Stimulated activated CD8-positive, alpha-beta memory T cell treated with anti-CD3 and anti-CD28 coated beads, Interleukin-15, amount 100 ng/mL, for 48 hours (primary cell): ENCODE measurements at regions not wholly inside any gene's neighbourhood (a gene's known extent, or its start where the extent isn't known, plus 50 kb on each side); places are given as distances from the start of the nearest gene placed in this dataset.
"Not testable (repeated sequence)": the region's sequence is repeated elsewhere in the genome, so short reads cannot be mapped to it uniquely, and the experiment has no call there.

Source experiments
- DNase-seq, 2 donors: peaks; one replicate each; pipeline ENCODE4 v3.0.0-alpha.2; 2020; ENCODE audit warnings: low read depth in 2 of 2

DNA sequence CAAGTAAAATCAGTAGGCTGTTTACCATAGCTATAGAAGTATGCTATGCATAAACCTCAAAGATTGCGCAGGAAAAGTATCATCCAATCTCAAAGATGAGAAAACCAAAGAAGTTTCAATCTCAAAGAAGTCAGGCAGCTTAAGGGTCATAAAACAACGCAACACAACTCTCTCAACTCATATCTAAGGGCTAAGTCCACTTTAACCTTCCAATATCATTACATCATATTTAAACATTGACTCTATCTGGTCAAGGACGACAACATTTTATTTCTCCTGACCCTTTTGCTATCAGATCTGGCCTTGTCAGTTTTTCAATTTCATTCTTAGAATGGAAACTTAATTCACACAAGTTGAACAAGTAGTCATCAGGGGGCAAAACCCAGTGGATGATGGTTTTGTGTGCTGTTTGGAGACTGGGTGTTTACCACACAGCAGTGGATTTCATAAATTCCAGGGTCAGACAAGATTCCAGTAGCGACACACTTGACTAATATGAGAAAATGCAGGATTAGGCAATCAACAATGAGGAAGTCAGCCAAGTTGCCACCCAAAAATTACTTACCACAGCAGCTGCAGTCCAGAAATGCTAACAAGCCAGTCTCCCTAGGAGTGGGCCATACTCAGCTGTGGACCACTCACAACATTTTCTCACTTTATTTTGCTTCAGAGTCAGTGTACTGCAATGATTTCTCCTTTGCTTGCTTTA lies 108.7 kb upstream of the NBPF26 start:
- not testable (repeated sequence) for DNase-seq

DNA sequence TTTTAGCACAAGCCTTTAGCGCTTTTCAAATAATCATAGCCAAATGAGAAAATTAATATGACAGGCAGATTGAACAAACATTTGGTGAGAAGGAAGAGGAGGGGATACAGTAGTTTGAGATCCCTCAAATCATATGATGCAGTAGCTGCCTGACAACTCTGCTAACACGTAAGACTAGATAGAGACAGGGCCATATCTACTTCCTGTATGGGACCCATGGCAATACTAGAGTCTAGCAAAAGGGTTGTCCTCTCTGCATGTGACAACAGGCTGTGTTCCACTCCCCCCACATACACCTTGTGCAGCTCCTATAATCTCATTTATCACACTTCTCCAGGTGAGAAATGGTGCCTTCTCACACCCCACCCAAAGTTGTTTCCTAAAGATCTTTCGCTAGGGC lies 106.3 kb upstream of the NBPF26 start:
- DNase-seq: not testable (repeated sequence)

DNA sequence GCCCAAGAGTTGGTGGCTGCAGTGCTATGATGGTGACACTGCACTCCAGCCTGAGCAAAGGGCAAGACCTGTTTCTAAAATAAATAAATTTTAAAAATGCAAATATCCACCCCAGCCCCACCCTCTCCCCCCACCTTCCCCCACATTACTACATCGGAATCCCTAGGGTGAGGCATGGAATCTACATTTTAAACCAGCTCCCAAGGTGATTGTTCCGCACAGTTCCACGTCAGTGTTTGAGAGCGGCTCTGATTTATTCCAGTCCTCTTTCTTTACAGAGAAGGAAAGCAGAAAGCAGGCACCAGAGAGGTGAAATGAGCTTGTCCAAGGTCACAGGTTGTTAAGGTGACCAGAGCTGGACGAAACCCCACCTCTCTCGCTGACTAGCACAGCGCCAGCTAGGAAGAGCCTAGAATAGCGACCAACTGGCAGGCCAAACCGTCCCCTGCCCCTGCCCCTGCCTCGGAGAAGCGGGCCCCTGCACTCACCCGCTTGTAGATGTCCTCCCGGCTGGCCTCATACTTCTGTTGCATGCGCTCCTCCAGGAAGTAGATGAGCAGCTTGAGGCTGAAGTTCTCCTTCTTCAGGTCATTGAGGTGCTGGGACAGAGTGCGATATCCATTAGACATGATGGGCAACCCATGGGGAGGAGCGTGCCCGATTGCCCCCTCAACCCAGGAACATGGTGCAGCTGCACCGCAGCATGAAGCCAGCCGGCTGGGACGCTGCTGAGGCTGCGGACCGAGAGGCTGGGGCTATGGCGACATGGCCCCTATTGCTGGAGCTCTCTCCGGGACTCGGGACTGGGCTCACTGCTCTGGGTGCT lies 103.7 kb upstream of the NBPF26 start:
- not testable (repeated sequence) for DNase-seq

DNA sequence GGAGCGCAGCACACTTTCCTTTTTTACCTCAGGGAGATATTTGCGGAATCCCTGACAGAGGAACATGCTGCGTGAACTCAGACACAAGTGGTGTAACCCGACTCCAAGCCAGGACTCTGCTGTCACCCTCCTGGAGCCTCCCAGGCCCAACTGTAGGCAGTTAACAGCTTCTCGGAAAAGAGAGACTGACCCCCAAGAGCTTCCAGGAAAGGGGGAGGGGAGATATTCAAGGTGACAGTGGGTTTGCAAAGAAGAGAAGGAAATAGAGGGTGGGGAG lies 103.1 kb upstream of the NBPF26 start:
- DNase-seq: not testable (repeated sequence)

DNA sequence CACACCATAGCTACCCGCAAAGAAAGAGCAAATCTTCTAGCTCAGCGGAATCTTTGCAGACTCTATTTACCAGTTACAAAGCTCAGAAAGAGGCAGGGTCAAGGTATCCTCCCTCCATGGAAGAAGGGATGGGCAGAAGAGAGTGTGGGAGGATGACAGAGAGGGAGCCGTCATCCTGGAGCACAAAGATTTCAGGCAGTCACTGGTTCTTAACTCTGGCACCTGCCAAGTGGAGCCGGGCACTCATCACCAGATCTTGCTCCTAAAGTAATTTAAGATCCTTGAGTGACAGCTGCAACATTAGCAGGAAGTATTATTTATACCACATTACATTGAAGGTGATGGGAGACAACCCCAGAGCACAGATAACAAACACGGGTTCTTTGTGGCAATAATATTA lies 102.5 kb upstream of the NBPF26 start:
- not testable (repeated sequence) for DNase-seq

DNA sequence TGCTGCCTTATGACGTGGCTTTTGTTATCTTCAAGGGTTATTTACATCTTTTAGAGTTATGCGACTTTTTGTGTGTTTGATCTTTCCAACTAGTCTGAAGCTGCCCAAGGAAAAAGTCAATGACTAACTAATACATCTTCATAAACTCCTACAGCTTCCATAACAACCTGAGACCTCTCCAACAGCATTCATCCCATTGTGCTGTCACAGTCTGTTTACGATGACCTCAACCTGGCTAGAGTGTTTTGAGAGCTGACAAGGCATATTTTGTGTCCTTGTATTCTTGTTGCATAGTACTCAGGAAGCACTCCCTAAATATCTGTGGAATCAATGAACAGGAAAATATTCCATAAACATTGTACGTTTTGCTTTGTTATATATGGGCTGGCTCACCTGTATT lies 100.2 kb upstream of the NBPF26 start:
- not testable (repeated sequence) for DNase-seq

DNA sequence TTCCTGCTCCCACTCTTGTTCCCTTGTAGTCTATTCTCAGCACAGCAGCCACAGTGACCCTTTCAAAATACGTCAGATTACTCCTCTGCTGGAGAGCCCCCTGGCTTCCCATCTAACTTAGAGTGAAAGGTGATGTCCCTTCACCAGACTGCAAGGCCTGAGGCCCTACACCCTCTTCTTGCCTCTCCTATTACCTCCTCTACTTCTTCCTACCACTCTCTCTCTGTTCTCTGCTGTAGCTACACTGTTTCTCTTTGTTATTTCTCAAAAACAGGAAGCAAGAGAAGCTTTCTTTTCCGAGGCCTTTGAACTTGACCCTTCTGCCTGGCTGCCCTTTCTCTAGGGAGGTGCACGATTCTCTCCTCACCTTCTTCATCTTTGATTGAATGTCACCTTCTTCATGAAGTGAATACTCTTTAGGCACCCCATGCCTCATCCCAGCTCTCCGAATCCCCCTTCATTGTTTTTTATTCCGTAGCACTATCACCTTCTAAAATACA lies 99.1 kb upstream of the NBPF26 start:
- DNase-seq: not testable (repeated sequence)

DNA sequence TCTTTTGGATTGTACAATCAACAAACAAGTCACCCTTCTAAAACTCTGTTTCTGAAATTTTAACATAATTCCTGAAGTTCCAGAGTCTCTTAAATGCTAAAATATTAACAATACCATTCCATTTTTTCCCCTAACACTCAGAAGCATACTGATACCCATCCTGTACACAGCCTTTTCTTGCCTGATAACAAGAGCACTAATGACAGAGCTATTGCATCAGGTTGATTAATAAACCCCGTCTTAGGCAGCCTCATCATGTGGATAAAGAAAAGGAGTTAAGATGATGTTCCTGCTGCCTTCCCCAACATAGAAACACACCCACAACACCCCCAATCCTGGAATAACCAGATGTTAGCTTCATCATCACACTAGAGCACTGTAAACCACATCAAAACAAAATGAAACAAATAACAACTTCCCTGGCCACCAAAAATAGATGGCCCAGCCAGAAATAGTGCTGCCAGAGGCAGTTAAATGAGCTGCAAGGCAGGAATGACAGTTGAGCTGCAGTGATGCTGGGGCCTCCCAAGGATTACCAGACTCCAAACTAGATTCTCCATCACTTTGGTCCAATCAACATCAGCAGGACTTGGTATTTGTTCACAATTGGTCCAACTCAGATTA lies 93.8 kb upstream of the NBPF26 start:
- not testable (repeated sequence) for DNase-seq

DNA sequence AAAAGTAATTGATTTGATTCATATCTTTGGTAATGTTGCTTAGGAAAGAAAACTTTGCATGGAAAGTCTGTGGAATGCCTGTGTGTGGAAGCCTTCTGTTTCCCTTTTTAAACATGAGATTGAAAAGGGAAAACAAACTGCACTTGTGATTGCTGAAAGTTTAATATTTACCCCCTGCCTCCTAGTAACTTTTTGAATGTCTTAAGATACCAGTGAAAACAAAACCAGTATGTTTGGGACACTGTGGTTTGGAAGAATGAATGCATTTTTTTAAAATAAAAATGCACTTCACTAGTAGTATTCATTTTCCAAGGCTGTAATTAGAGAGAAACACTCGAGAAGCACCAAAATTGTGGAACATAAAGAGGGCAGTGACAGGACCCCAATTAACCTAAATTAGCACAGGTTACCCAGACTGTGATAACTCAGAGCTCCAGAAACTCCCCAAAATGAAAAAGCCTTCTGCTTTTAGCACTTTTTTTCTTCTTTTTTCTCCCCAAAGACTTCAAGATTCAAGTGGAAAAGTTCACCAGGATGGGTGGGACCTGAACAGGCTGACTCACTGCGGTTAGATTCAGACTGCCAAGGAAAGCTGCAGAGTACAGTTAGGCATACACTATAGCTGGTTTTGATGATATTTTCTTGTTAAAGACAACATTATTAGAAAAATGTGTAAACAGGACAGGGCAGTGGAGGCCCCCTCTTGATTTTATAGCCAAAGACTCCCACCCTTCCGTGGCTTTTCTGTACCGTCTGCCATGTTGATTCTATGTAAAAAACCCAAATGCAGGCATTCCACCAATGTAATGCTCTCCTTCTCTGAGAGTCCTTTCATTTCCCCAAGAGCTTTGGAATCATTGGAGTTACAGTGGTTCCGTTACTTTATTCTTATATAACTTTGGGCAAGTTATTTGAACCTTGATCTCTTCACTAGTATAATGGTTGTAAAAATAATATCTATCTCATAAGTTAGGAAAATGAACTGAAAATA lies 88.6 kb upstream of the NBPF26 start:
- not testable (repeated sequence) for DNase-seq

DNA sequence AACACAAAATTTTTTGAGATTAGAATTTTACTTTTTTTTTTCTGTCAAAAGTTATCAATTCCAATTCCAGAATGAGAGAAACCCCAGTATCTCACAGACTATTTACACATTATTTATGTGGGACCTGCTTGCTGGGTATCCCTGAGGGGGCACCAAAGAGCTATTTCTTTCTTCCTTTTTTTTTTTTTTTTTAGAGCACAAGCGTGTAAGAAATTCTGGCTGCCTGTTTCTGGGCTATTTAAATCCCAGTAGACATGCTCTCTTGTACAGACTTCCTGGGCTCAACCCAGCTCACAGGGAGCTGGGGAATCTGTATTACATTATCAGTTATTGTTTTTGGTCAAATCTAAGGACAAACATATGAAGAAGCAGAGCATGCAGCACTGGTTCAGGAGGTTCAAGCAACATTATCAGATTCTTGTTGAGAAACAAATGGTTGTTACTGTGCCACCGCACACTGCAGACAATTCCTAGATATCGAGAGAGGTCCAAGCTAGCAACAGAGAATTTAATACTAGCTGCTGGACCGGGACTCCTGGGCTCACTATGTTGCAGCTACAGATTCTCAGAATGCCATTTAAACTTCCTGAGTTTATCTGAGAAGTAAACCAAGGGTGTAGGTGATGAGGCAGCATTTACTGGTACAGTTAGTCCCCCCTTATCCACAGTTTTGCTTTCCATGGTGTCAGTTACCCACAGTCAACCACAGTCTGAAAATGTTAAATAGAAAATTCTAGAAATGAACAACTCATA lies 83.3 kb upstream of the NBPF26 start:
- not testable (repeated sequence) for DNase-seq

DNA sequence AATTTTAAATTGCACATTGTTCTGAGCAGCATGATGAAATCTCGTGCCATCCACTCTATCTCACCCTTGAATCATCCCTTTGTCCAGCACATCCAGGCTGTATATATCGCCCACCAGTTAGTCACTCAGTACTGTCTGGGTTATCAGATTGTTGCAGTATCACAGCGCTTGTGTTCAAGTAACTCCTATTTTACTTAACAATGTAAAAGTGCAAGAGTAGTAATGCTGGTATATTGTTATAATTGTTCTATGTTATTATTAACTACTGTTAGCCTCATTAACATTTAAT lies 82.8 kb upstream of the NBPF26 start:
- DNase-seq: not testable (repeated sequence)

DNA sequence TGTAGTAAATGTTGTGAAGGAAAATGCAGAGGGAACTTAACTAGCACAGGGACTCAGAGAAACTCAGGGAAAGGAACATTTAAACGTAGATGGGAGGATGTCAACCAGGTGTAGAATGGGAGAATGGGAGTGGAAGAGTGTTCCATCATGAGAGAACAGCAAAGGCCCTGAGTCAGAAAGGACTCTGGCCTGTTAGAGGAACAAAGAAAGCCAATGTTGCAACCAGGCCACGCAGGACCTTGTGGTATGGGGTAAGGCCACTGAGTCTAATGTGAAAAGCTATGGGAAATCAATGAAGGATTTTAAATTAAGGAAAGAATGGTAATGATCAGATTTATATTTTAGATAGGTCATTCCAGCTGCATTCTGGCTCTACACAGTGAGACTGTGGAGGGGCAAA lies 76.6 kb upstream of the NBPF26 start:
- DNase-seq: not testable (repeated sequence)

DNA sequence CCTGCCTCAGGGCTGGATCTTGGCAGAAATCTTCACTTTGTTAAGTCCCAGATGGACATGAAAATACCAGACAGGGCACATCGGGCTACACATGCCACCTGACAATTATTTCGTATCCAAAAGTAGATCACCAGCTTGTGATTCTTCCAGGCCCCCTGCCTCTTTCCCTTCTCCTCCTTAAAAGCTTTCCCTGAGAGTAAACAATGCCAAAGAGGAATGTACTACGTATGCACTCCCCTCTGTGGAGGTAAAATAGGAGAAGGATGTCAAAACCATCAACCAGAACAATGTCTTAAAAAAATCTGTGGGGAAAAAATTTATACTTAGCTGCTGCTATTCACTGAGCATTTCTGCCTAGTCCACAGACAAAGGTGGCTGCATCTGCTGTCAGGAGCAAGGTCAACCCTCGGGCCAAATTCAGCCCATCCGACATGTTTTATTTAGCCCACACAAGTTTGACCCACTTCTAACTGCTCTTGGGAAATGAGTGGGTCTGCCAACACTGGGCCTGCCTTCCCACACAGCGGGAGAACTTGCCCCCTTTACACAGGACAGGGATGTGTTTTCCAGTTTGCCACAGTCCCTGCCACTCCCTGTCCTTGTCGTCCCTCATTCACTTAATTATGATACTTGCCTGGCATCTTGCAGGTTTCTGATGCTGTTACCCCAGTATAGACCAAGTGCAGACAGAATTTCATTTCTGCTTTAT lies 74.7 kb upstream of the NBPF26 start:
- not testable (repeated sequence) for DNase-seq

DNA sequence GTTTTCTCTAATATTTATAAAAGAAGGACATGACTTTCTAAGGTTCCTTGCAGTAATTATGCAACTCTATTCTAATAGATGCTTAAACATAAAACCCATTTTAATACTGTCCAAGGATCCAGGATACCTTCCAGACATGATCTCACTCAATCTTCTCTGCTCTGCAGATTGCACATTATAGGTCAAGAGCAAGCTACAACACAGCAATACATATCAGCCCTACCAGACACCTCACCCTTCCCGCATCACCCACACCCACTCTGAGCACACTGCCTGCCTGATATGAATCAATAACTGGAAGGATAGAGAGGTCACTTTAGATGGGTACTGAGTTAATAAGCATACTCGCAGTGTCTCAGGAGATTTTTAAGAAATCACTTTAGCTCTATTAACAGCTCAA lies 74.0 kb upstream of the NBPF26 start:
- DNase-seq: not testable (repeated sequence)

DNA sequence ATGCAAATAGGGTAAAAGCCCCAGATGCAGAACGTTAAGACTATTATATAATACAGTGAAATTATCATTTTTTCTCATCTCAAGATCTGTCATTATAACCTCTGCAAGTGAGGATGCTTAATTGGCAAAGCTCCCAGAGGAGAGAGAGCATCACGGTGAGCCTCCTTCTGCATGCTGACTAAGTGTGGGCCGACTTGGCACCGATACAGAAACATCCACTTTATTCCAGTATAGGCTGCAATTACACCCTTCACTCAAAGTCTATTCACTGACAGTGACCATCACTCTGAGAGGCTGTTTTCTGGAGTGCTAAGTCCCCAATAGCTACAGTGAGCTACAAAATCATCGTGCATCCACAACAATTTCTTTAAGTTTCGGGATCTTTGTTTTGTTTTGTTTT lies 69.6 kb upstream of the NBPF26 start:
- DNase-seq: not testable (repeated sequence)

DNA sequence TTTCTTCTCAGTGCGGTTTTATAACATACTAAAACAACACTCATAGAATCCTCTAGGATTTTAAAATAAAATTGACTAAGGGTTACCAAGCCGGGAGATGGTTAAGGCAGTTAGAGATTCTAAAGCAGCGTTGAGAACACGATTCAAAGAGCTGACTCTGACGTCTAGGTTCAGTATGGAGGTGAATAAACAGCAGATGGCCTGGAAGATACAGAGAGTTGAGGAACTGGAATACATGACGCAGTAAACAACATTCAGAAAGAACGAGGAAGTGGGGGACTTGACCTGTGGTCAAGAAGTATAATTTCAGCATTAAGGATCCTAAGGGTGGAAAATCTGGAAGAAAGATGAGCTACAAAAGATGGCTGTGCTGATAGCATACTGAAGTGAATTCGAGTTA lies 68.4 kb upstream of the NBPF26 start:
- DNase-seq: not testable (repeated sequence)

DNA sequence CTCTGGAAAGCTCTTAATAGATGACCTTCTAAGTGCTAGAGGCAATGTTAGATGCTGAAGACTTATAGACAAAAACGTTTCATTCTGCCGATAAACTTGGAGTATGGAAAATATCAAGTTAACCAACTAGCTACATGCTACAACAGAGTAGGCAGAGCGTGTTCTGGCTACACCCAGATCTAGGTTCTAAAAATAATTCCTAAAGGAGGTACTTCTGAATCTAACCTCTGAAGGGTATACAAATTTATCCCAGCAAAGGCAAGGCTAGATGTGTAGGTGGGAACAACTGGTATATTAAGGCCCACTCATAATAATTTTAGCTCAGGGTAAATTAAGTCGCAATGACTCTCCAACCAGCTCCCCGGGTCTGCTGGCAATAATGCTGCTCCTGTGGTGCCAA lies 67.6 kb upstream of the NBPF26 start:
- not testable (repeated sequence) for DNase-seq

DNA sequence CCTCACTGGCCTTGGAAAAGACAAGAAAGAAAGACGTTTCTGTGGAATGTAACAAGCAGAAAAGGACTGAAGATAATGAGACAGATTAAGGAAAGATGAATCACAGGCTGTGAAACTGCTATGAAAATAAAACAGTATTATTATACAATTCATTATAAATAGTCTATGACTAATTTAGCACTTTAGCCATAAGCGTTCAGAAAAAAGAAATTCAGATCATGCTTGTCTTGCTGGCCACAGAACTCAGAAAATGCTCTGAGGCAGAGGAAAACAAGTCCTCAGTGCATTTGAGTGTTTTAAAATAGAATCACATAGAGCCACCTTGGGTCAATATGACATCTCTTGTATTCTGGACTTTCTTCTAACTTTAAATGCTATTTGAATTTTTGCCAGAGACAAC lies 65.9 kb upstream of the NBPF26 start:
- DNase-seq: not testable (repeated sequence)

DNA sequence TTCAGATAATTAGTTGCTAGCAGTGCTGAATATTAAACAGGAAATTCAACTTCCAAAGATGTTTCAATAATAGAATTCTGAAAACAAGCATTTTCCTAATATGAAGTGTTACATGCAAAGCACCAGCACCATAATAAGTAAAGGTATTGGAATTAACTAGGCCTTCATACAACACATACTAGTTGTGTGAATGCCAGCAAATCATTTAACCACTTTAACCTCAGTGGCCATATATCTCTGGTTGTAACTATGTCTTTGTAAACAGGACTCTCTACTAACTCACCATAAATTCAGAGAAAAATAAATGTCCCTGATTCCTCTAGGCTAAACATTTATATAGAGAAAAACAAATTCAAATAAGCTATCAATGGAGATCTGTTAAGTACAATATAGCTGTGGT lies 65.1 kb upstream of the NBPF26 start:
- DNase-seq: not testable (repeated sequence)

DNA sequence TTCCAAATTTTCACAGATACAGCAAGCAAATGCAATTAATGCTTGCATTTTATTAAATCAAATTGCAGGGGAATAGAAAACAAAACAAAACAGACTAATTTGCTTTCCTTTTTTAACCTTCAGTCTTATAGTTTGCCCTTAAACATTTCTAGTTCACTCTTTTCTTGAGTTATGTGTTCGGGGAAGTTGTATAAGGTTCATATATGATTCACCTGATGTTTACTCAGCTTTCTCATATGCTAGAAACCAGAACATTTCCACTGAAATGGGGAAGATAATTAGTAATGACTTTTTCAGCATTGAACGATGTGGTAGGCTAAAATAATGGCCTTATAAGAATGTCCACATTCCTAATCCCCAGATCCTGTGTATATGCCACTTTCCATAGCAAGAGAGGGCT lies 64.6 kb upstream of the NBPF26 start:
- not testable (repeated sequence) for DNase-seq
